ENCODE measurements at regions not wholly inside any gene's neighbourhood (a gene's known extent, or its start where the extent isn't known, plus 50 kb on each side); places are given as distances from the start of the nearest gene placed in this dataset.

DNA sequence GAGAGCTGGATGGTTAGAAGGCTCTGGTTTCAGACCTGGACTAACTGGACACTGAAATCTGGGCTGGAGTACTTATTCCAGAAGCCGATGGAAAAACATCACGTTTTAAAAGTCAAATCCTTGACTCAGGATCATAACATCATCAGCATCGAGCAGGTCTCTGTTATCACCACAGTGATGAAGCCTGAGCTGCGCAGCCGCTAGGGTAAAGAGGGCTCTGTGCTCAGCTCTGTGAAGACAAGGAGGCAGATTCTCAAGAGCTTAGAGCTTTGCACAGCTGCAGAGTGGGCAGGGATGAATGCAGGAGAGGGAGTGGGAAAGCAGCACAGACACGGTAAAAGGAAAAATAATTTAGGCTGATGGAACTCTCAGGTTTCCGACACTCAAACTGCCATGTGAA is 208.8 kb upstream of the TAS2R1 start:
- peaks cover 8% of the 10 kb centered on the region for H3K4me1 ChIP-seq (ENCODE audit: low read depth, poor library complexity, severe bottlenecking)
- no peak overlapping the region for H3K9ac ChIP-seq
- H4K20me1 ChIP-seq (ENCODE audit: insufficient read depth) = no peaks in the 10 kb centered on the region
- H2AFZ ChIP-seq (ENCODE audit: low read depth) = no peak overlapping the region
- H3K27me3 ChIP-seq (ENCODE audit: insufficient read depth, low read depth) = no peaks in the 10 kb centered on the region
- H3K4me2 ChIP-seq = no peak overlapping the region
- no peaks in the 10 kb centered on the region for H3K36me3 ChIP-seq (ENCODE audit: insufficient read depth)
- no peak overlapping the region for H3K4me3 ChIP-seq (IDR thresholded peaks at IDR 0.05; ENCODE audit: insufficient read depth, low read depth, low read length)
- H3K27ac ChIP-seq = no peak overlapping the region
- TF ChIP-seq, protein P1, sequence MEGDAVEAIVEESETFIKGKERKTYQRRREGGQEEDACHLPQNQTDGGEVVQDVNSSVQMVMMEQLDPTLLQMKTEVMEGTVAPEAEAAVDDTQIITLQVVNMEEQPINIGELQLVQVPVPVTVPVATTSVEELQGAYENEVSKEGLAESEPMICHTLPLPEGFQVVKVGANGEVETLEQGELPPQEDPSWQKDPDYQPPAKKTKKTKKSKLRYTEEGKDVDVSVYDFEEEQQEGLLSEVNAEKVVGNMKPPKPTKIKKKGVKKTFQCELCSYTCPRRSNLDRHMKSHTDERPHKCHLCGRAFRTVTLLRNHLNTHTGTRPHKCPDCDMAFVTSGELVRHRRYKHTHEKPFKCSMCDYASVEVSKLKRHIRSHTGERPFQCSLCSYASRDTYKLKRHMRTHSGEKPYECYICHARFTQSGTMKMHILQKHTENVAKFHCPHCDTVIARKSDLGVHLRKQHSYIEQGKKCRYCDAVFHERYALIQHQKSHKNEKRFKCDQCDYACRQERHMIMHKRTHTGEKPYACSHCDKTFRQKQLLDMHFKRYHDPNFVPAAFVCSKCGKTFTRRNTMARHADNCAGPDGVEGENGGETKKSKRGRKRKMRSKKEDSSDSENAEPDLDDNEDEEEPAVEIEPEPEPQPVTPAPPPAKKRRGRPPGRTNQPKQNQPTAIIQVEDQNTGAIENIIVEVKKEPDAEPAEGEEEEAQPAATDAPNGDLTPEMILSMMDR (conservative IDR thresholded peaks at IDR 0.05; ENCODE audit: low read depth, low read length) = no peak
- no peaks in the 10 kb centered on the region for H3K79me2 ChIP-seq (ENCODE audit: insufficient read depth, low read depth)

DNA sequence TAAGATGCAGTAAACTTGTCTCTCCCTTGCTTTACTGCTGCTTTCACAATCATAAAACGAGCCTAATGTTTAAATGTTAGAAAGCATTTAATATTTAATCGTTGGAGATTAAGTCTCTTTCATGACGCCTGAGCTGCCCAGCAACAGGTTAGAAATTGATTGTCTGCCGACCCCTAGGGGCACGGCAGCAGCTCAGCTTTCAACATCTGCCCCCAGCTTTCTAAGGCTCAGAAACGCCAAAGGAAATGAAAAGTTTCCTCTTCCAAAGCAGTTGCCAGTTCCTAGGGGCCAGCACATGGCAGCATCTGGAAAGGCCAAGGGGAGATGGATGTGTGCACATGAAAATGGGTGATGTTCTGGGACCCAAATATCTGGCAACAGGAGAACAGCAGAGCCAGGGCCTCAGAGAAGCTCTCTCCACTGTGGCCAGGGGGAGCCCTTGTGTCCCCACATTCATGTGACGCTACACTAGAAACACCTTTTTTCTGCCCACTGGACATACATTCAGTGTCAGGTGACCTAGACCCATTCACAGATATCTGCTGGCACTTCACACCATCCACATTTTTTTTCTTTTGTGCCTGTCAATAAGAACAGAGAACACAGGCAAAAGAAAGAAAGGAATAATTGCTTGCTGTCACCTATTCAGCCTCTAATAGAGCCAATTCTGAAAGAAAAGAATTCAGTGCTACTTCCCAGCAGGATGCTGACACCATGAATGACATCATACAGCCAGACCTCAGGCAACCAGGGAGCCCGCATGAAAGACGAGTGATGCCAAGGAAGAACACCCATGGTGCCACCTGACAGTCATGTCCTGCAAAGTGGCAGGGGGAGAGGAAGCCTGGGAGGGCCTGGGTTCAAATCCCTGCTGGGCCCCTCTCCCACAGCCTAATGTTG is 205.0 kb upstream of the TAS2R1 start:
- no peaks in the 10 kb centered on the region for H3K36me3 ChIP-seq (ENCODE audit: insufficient read depth)
- H3K27me3 ChIP-seq (ENCODE audit: insufficient read depth, low read depth) = no peaks in the 10 kb centered on the region
- TF ChIP-seq, protein P1 (conservative IDR thresholded peaks at IDR 0.05; ENCODE audit: low read depth, low read length) = no peak
- H3K4me3 ChIP-seq (IDR thresholded peaks at IDR 0.05; ENCODE audit: insufficient read depth, low read depth, low read length) = no peak overlapping the region
- H4K20me1 ChIP-seq (ENCODE audit: insufficient read depth) = no peaks in the 10 kb centered on the region
- H3K9ac ChIP-seq = no peak overlapping the region
- no peak overlapping the region for H3K4me2 ChIP-seq
- no peak overlapping the region for H3K27ac ChIP-seq
- H3K4me1 ChIP-seq (ENCODE audit: low read depth, poor library complexity, severe bottlenecking) = no peaks in the 10 kb centered on the region
- no peak overlapping the region for H2AFZ ChIP-seq (ENCODE audit: low read depth)
- H3K79me2 ChIP-seq (ENCODE audit: insufficient read depth, low read depth) = no peaks in the 10 kb centered on the region

DNA sequence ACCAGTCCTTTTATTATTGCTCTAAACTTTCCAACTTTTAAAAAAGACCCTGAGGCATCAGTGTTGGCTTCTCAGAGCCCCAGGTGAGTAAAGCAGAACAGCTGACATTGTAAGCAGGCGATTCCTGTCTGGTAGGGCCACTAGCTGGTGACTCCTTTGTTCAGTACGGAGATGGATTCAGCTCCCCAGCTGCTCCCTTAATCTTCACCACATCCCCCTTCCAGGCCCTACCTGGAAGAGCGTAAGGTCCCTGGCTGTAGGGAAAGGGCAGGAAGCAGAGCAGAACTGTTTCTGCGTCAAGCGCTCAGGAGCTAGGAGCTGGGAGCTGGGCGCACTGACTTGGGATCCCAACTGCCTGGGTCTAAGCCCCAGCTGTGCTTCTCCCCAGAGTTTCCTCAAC is 203.7 kb upstream of the TAS2R1 start:
- Histone ChIP-seq H3K36me3 (ENCODE audit: insufficient read depth) (no peaks in the 10 kb centered on the region), H3K27me3 (ENCODE audit: insufficient read depth, low read depth) (no peaks in the 10 kb centered on the region), H3K4me2 (no peak overlapping the region), H3K4me1 (ENCODE audit: low read depth, poor library complexity, severe bottlenecking) (no peaks in the 10 kb centered on the region), H3K79me2 (ENCODE audit: insufficient read depth, low read depth) (no peaks in the 10 kb centered on the region), H3K9ac (no peak overlapping the region), H3K4me3 (IDR thresholded peaks at IDR 0.05; ENCODE audit: insufficient read depth, low read depth, low read length) (no peak overlapping the region), H3K27ac (no peak overlapping the region), H4K20me1 (ENCODE audit: insufficient read depth) (no peaks in the 10 kb centered on the region), H2AFZ (ENCODE audit: low read depth) (no peak overlapping the region)
- TF ChIP-seq, protein P1 (conservative IDR thresholded peaks at IDR 0.05; ENCODE audit: low read depth, low read length) = no peak

DNA sequence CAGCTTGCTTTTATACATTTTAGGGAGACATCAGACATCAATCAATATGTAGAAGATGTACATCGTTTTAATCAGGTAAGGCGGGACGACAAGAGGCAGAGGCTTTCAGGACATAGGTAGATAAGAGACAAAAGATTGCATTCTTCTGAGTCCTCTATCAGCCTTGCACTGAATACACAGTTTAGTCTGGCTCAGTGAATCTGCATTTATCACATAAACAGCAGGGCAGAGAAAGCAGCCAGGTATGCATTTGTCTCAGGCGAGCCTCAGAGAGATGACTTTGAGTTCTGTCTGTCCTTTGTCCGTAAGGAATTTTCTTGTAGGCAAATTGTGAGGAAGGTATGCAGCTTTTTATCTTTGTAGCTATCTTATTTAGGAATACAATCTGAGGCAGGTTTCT is 202.8 kb upstream of the TAS2R1 start:
- H3K9ac ChIP-seq = no peak overlapping the region
- TF ChIP-seq, protein P1 (conservative IDR thresholded peaks at IDR 0.05; ENCODE audit: low read depth, low read length) = no peak
- H3K79me2 ChIP-seq (ENCODE audit: insufficient read depth, low read depth) = no peaks in the 10 kb centered on the region
- H3K4me3 ChIP-seq (IDR thresholded peaks at IDR 0.05; ENCODE audit: insufficient read depth, low read depth, low read length) = no peak overlapping the region
- no peaks in the 10 kb centered on the region for H4K20me1 ChIP-seq (ENCODE audit: insufficient read depth)
- H3K36me3 ChIP-seq (ENCODE audit: insufficient read depth) = no peaks in the 10 kb centered on the region
- no peak overlapping the region for H3K4me2 ChIP-seq
- H2AFZ ChIP-seq (ENCODE audit: low read depth) = no peak overlapping the region
- H3K27ac ChIP-seq = no peak overlapping the region
- H3K4me1 ChIP-seq (ENCODE audit: low read depth, poor library complexity, severe bottlenecking) = no peaks in the 10 kb centered on the region
- H3K27me3 ChIP-seq (ENCODE audit: insufficient read depth, low read depth) = no peaks in the 10 kb centered on the region
